ENCODE measurements at regions not wholly inside any gene's neighbourhood (a gene's known extent, or its start where the extent isn't known, plus 50 kb on each side); places are given as distances from the start of the nearest gene placed in this dataset.

- DNase-seq = no peak
These were observed 92.9 kb downstream of the TXNL1 start for GRCh38 chr18:56545464-56545863.

- DNase-seq = no peak
These were observed 95.9 kb downstream of the TXNL1 start for GRCh38 chr18:56542476-56542875.

GRCh38 chr18:56541793-56542192 lies 96.6 kb downstream of the TXNL1 start:
- no peak for DNase-seq

- no peak for DNase-seq
These were observed 97.1 kb downstream of the TXNL1 start for GRCh38 chr18:56541340-56541739.

GRCh38 chr18:56538746-56539145 lies 99.6 kb downstream of the TXNL1 start:
- no peak for DNase-seq

GRCh38 chr18:56532176-56532840 lies 106.1 kb downstream of the TXNL1 start:
- DNase-seq = peak in 1 of 2 experiments; percentile 11

GRCh38 chr18:56522816-56523215 lies 115.6 kb downstream of the TXNL1 start:
- DNase-seq = no peak

- DNase-seq = no peak
These were observed 117.1 kb downstream of the TXNL1 start for GRCh38 chr18:56521263-56521662.

GRCh38 chr18:56517761-56518160 lies 120.6 kb downstream of the TXNL1 start:
- no peak for DNase-seq

- DNase-seq = no peak
These were observed 121.2 kb downstream of the TXNL1 start for GRCh38 chr18:56517196-56517595.

GRCh38 chr18:56516789-56517188 lies 121.6 kb downstream of the TXNL1 start:
- DNase-seq = peak in 1 of 2 experiments; percentile 5

GRCh38 chr18:56515522-56515921 lies 122.9 kb downstream of the TXNL1 start:
- no peak for DNase-seq

- no peak for DNase-seq
These were observed 126.4 kb downstream of the TXNL1 start for GRCh38 chr18:56511996-56512395.

- DNase-seq = no peak
These were observed 128.3 kb downstream of the TXNL1 start for GRCh38 chr18:56510108-56510507.

GRCh38 chr18:56509656-56510055 lies 128.7 kb downstream of the TXNL1 start:
- no peak for DNase-seq

- DNase-seq = no peak
These were observed 129.9 kb downstream of the TXNL1 start for GRCh38 chr18:56508370-56509036.

- DNase-seq = no peak
These were observed 132.4 kb downstream of the TXNL1 start for GRCh38 chr18:56505971-56506370.

- no peak for DNase-seq
These were observed 133.1 kb downstream of the TXNL1 start for GRCh38 chr18:56505293-56505692.

GRCh38 chr18:56501896-56502295 lies 136.5 kb downstream of the TXNL1 start:
- no peak for DNase-seq

- no peak for DNase-seq
These were observed 142.5 kb downstream of the TXNL1 start for GRCh38 chr18:56495884-56496283.

GRCh38 chr18:56493531-56493930 lies 144.9 kb downstream of the TXNL1 start:
- DNase-seq = no peak

GRCh38 chr18:56492136-56492535 lies 146.3 kb downstream of the TXNL1 start:
- no peak for DNase-seq

GRCh38 chr18:56490942-56491341 lies 147.4 kb downstream of the TXNL1 start:
- no peak for DNase-seq

GRCh38 chr18:56489893-56490292 lies 148.5 kb downstream of the TXNL1 start:
- DNase-seq = no peak

- DNase-seq = no peak
These were observed 149.7 kb downstream of the TXNL1 start for GRCh38 chr18:56488739-56489138.

Data from NCI-H446 (cell line).